Renal cortical epithelial cell (primary cell): ENCODE measurements at regions not wholly inside any gene's neighbourhood (a gene's known extent, or its start where the extent isn't known, plus 50 kb on each side); places are given as distances from the start of the nearest gene placed in this dataset.

Experiments
- DNase-seq: peaks from one replicate; pipeline ENCODE4 v3.0.0-alpha.2; 2011; ENCODE audit warnings: low read depth

DNA sequence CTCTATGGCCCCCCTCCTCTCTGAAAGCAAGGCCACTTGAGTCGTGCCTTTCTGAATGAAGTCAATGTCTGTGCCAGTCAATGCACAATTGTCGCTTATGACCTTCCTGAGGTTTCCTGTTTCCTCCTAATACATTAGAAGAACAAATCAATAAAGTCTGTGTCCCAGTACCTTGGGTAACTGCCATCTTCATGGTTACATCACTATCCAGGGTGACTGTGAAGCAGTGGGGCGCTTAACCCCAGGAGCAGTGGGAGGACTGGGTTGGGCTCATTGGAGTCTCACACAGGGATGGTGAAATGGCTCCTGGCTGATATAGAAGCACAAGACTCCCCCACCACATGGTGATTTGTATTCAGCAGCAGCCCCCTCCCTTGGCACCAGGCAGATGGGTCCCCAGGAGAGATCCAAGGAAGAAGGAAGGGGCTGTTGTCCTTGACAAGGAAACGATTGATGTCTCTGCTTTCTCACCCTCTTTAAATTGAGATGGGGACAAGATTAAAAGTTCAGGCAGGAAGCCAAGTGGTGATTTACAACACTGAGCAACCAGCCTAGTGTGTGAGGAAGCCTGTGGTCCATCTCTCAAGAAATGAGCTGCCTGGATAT is 261.9 kb upstream of the ZNF462 start:
- no peak for DNase-seq

DNA sequence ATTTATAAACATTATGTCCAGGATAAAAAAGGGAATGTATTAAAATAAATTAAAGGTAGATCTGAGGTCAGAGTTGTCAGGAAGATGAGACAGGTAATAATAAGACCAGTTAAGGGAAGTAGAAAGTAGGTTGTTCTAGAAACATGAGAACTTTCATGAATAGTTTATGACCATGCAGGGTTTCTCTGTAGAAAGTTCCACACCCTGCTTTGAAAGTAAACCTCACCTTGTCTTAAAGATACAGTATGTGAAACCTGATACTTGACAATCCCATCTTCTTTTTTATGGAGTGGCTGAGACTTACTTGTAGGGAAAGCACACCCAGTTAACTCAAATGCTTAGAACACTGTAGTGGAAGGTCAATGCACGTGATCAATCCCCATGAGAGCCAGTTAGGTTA is 260.6 kb upstream of the ZNF462 start:
- DNase-seq = no peak

DNA sequence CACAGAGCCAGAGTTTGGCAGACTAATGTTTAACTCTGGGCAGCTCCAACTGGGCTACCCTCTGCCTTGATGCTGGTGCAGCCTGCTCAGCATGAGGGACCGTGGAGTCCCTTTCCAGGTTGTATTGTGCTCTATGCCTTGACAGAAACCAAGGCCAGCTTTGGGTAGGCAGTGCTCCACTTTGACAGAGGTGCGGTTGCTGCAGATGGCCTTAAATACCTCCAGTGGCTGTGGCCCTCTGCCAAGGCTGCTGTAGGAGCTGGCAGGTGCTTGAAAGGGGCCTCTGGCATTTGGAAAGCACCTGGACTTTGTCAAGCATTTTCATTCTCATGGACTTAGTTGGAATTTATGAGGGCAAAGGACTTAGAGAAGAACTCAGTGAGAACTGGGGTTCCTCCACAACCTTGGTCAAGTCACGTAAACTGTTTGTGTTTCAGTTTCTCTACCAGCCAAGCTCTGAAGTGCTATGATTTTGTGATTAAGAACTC is 249.7 kb upstream of the ZNF462 start:
- DNase-seq = peak; percentile 43

DNA sequence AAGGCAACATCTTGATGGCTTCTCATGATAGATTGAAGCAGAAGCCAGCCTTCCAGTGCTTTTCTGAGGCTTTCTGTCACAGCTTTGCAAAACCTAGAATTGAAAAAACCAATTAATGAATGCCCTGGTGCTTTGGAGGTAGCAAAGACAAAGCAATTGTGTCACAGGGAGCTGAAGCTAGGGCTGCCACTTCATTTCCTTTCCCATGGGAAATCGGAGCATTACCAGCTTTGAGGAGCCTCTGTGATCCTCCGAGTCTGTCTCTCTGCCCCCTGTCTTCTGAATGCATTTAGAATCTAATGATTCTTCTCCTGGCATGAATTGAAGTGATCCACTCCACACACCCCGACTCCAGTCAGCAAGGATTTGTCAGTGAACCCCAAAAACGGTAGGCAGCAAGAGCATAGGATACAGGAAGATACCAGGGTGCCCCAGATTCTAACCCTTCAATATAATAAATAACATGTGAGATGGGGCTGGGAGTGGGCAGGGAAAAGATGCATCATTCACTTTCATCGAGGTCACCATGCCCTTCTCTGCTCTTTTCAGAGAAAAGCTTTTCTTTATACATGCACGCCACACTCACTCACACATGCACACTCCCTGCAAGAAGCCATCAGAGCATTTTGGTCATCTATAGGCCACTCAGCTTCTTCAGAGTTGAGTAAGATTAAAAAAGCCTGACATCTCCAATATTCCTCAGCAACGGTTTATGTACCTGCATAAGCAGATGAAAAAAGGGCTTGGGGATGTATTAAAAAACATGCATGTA is 247.7 kb upstream of the ZNF462 start:
- no peak for DNase-seq

DNA sequence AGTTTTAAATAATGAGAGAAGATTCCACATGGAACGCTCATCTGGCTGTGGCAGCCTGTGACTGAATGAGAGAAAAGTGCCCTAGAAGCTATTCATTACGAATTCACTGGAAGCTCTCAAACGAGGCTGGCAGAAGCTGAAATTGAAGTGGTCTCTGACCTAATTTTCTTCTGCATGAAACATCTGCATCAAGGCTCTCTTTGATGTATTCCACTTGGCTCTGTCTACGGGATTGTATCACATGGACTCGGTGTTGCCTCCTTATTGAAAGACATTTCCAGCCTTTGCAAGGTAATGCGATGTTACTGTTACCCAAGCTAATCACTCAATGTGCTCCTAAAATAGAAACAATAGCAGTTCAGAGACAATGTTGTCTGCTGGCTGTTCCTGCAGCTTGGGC is 246.9 kb upstream of the ZNF462 start:
- no peak for DNase-seq

DNA sequence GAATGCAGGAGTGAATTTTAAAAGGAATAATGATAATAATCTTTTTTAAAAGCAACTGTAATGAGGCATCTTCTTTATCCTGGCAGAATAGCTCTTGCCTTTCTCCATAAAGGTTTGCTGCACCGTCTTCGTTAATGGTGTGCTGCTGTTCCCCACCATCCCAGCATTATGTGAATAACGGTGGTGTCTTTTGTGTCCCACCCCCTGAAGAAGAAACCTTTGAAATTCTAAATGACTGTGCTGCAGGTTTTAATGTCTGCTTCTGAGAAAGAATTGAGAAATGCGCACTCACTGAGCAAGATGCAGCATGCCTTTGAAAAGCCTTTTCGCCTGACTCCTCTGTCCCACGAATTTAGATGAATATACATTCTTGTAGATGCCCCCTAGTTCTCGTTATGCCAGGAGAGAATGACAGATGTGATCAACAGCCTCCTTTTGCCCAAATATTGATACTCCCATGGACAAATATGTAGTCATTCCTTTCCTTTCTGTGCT is 246.1 kb upstream of the ZNF462 start:
- DNase-seq = no peak

DNA sequence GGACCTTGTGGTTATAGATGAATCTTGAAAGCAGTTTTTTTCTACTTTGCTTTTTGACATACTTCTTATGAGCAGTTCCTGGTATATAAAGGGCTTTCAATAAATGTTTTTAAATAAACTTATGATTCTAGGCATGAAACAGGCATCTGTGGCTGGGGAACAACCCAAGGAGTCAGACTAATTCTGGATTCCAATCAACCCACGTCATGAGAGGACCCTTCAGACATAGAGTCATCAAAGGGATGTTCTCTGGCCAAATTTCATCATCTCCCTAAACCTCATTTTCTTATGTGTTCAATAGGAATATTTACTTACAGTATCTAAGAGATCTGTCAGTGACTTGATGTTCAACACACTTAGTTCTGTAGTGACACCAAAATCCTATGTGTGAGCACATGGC is 243.8 kb upstream of the ZNF462 start:
- no peak for DNase-seq

DNA sequence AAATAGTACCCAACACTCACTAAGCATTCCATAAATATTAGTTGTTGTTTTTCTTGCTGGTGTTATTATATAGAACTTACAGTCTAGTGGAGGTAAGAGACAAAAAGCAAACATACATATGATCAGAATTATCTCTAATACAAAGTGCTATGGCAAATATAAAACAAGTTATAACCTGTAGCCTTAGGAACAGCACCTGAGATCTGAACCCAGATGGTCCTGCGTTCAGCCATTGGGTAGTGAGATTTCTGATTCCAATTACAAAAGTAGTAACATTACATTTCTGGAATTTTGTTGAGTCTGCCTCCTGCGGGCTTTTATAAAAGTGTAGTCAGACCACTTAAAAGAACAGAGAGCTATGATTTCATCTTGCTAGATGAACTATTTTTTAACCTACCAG is 242.9 kb upstream of the ZNF462 start:
- DNase-seq = no peak

DNA sequence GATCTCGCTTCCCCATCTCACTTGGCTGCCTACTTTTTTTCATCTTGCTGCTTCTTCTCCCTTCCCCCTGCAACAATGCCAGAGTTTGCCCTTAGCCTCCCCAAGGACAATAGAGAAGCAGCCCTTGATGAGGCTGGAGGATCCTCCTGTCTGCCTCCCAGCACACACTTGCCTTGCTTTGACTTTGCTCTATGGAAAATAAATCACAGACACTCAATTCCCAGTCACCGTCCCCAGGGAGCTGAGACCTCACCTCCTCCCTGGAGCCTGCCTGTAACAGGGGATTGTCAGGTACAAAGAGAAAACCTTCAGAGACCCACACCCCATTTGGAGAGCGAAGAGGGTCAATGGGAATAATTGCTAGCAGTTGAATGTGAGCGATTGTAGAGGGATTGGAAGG is 242.1 kb upstream of the ZNF462 start:
- no peak for DNase-seq

DNA sequence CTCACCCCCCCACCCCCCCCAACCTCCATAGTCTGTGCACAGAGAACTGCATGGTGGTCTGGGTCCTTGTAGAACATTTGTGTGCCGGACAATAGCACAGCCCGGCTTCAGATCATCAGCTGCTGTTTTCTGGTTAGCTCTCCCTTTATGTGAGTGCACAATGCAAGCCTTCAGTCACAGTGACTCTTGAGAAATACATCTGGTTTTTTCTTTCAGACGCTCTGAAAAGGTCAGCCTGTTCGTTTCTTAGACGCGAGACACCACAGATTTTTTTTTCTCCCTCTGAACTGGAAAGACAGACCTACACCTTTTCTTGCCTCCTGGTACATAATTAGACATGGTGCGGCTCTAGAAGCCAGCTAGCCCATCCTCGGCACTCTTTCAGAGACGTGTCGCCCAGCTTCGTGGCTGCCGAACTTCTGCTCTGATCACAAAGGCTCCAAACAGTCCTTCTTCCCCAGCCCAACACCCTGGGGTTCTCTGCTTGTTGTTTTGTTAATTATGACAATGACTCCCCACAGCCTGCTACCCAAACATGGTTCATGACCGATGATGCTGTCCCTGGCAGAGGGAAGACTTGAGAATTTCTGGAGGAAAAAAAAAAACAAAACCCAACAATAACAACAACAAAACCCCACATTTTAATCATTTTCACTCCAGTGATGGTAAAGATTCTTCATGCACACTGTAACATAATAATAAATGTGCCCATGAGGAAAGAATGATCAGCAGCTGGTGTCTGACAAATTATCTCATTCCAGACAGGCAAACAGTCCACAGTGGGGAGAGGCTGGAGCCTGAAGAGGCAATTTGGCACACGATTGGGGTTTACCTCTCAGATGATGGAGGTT is 241.4 kb upstream of the ZNF462 start:
- DNase-seq = no peak

DNA sequence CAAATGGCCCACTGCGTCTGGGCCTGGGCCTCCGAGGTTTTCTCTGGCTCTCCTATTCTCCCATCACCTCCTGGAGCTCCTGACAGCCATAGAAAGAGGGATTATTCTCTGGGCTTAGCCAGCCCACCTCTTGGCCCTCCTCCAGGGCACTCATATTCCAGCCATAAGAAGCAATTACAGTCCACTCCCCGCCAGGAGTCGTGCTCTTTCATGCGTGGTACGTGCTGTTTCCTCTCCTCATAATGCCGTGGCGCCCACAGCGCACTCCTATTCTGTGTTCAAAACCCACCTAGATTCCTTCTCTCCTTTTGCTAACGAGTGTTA is 240.8 kb upstream of the ZNF462 start:
- no peak for DNase-seq

DNA sequence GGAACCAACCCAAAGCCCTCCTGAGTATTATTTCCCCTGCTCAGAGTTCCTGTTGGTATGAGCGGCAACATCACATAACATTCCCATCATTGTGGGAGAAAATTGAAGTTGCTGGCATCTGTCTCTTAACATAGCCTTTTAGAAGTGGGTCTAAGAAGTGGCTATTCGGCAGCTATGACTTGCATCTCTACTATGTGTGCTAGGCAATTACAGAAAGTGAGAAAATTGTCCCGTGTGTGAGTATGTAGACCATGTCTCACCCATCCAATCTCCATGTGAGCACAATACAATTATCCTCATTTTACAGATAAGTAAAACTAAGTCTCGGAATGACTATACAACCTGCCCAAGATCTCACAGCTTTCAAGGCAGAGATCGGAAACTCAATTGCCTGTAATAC is 239.4 kb upstream of the ZNF462 start:
- no peak for DNase-seq

DNA sequence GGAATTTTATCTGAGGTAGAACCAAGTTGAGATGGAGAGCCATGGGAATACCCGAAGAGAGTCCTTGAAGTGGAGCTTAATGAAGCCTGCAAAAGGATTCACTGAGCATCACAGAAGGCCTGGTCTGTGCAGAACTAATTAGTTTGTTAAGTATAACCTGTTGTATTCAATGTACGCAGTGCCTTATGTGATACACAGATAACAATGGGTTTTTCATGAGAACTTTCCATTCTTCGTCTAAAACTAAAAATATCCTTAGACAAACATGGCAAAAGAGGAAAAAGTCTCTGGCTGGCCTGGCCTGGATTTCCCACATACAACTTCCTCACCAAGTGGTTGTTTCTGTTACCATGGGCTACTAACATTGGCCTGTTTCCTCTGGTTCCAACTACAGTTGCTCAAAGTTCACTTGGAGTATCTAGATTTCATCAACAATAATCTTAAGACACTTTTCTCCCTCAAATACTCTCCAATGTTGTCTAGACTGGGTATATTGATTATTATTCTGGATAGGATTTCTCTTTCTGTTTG is 237.6 kb upstream of the ZNF462 start:
- no peak for DNase-seq

DNA sequence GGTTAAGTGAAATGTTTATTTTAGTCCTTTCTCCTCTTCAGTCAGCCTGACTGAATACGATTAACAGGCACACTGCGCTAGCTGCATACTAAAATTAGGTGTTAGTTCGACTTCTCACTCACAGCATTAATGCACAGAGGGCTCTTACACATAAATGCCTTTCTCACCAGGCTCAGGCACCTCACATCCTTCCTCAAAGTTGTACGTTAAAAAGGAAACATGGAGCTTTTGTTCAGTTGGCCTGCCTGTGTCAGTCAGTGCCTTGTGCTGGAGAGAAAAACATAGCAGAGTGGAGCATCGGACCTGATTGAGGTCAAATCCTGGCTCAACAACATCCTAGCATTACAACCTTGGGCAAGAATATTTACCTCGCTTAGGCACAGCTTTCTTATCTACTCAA is 236.0 kb upstream of the ZNF462 start:
- no peak for DNase-seq

DNA sequence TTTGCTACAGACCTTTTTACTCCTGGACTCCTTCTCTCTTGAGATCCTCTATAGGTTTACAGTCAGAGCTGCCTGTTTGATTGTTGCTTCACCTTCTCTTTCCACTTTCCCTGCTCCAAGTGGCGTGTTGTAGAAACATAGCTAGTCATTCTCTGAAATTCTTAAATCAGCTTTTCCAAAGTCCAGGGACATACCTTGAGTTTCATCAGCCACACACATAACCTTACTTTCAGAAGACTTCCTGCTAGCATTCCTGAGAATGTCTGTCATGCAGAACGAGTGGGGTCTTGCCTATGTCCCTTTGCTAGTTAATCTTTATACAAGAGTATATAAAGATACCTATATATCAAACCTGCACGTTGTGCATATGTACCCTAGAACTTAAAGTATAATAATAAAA is 230.3 kb upstream of the ZNF462 start:
- DNase-seq = peak; percentile 68

DNA sequence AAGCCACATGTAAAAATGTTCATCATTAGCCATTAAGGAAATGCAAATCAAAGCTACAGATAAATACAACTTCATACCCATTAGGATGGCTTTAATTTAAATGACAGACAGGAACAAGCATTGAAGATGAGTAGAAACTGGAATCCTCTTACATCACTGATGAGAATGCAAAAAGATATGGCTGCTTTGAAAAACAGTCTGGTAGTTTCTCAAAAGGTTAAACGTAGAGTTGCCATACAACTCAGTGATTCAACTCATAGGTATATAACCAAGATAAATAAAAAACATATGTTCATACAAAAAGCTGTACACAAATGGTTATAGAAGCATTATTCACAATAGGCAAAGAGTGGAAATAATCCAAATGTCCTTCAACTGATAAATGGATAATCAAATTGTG is 228.8 kb upstream of the ZNF462 start:
- no peak for DNase-seq

DNA sequence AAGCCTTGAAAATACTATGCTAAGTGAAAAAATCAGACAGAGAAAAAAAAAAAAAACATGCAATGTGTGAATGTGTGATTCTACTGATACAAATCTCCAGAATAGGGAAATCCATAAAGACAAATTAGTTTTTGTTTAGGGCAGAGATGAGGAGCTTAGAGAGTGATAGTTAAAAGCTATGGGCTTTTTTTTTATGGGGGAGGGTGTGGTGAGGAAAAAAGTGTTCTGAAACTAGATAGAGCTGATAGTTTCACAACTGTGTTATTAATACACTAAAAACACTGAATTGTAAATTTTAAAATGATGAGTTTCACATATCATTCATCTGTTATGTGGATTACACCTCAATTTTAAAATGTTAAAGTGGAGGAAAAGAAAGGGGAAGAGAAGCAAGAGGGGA is 228.3 kb upstream of the ZNF462 start:
- DNase-seq = no peak

DNA sequence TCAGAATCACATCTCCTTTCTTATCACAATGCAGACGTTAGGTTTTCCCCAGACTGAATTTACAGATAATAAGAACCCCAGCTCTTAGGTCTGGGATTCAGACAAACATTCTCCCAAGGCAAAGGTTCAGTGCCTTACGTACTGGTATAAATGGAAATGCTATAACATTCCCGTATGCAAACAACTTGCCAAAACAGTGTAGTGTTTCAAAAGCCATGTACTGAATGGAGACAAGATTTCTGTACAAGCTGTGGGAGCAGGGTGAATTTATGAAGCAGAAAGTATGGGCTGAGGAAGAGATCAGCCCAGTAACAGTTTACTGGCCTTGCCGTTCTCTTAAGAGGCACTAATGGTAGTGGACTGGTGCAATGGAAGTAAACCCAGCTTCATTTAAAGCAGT is 225.5 kb upstream of the ZNF462 start:
- DNase-seq = peak; percentile 3

DNA sequence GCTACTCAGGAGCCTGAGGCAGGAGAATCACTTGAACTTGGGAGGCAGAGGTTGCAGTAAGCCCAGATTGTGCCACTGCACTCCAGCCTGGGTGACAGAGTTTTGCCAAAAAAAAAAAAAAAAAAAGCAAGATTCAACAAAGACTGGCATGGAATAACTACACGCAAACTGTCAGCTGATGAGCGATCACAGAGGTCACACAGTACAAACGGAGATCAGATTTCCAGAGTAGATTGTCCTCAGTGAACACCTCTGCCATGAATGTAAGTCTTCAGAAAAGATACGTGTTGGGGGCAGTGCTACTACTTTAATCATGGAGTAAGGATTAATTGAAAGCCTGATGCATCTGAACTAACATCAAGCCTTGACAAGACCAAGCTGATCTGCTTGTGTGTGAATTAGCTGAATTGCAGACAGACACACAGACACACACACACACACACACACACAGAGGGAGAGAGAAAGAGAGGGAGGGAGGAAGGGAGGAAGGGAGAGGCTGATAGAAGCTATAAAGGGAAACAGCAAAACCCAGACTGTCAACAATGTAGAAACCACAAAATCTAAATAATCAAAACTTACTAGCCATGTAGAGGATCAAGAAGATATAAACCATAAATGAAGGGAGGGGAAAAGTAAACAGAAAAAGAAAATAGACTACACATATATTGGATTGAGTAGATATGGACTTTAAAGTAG is 222.9 kb upstream of the ZNF462 start:
- no peak for DNase-seq

DNA sequence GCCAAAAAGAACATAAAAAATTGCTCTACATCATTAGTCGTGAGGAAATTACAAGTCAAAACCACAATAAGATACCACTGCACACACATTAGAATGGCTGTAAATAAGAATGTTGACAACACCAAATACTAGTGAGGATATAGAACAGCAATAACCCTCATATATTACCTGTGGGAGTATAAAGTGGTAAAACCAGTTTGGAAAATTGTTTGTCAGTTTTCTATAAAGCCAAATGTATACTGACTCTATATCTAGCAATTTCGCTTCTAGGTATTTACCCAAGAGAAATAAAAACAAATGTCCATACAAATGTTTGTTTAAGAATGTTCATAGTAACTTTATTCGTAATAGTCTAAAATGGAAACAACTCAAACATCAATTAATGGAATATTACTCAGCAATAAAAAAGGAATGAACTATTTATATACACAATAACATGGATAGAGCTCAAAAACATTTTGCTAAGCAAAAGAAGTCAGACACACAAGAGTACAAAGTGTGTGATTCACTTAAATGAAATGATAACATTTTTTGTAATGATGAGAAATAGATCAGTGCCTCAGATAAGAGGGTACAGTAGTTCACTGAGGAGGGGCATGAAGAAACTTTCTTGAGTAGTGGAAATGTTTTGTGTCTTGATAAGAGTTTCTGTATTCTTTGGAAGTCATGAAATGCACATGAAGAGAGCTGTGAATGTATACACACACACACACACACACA is 219.6 kb upstream of the ZNF462 start:
- DNase-seq = no peak

DNA sequence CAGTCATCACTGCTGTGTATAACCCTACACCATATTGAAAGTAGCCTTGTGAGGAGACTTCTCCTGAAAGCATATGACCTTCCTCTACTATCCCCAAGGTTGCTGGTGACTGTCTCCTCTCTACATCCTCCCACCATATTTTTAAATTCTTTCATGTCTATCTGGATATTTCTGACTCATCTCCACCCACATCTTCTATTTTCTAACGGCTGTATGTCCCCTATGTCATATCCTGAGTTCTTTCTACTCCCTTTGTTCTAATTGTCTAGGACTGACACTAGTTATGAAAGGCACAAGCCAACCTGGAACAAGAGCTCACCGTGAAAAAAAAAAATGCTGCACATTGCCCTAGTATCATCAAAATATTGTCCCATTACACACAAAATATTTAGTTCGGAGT is 218.3 kb upstream of the ZNF462 start:
- no peak for DNase-seq
